ENCODE measurements at regions not wholly inside any gene's neighbourhood (a gene's known extent, or its start where the extent isn't known, plus 50 kb on each side); places are given as distances from the start of the nearest gene placed in this dataset.

DNA sequence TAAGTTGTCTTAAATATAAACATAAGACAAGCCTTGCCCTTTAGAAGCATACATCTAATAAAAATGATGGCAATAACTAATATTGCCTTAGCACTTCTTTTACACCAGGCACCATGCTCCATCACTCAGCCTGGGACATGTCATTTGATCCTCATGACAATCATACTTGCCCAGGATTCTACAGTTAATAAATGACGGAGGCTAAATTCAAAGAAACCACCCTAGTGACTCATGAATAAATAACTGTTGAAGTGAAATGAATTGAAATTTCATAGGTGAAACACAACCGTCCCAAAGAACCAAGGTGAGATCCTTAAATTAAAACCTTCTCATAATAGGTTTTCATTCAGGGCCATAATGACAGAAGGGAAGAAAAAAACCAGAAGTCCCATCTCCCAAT, 89.5 kb downstream of the GRIN2B start:
- H3K9me3 ChIP-seq = no peaks in the 10 kb centered on the region
- no peak overlapping the region for H3K4me3 ChIP-seq
- WGBS, 2 donors (ENCODE audit: low coverage in 1 of 2) = 75% methylated on average over 2 of the region's 2 CpGs; no CpG with 5 or more reads in 1 of the 2 donors
- H3K27me3 ChIP-seq = no peaks in the 10 kb centered on the region
- no peak overlapping the region for H3K27ac ChIP-seq
- no peak for ATAC-seq
- TF ChIP-seq POLR2AphosphoS5 (IDR thresholded peaks at IDR 0.05) (no peak), EP300 (IDR thresholded peaks at IDR 0.05) (no peak), POLR2A (IDR thresholded peaks at IDR 0.05) (no peak)
- TF ChIP-seq, protein P1, sequence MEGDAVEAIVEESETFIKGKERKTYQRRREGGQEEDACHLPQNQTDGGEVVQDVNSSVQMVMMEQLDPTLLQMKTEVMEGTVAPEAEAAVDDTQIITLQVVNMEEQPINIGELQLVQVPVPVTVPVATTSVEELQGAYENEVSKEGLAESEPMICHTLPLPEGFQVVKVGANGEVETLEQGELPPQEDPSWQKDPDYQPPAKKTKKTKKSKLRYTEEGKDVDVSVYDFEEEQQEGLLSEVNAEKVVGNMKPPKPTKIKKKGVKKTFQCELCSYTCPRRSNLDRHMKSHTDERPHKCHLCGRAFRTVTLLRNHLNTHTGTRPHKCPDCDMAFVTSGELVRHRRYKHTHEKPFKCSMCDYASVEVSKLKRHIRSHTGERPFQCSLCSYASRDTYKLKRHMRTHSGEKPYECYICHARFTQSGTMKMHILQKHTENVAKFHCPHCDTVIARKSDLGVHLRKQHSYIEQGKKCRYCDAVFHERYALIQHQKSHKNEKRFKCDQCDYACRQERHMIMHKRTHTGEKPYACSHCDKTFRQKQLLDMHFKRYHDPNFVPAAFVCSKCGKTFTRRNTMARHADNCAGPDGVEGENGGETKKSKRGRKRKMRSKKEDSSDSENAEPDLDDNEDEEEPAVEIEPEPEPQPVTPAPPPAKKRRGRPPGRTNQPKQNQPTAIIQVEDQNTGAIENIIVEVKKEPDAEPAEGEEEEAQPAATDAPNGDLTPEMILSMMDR (IDR thresholded peaks at IDR 0.05) = no peak
- H3K36me3 ChIP-seq = no peaks in the 10 kb centered on the region
- no peaks in the 10 kb centered on the region for H3K4me1 ChIP-seq

DNA sequence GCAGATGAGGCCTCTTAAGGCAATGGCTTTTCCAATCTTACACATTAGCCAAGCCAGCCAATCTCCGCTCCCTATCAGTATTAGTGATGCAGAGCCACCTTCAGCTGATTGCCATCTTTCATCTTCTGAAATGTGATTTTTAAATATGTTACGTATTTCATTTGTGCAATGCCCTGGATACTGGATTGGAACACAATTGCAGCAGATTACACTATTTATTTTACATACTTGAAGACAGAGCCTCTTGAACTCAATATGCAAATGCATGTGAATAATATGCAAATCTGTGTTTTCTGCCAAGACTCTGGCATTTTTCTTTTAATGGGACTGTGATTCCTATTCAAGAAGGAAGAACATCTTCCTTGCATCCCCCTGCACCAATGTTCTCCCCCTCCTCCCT, 90.5 kb downstream of the GRIN2B start:
- no peak overlapping the region for H3K4me3 ChIP-seq
- no peak for TF ChIP-seq POLR2AphosphoS5 (IDR thresholded peaks at IDR 0.05)
- TF ChIP-seq EP300 (IDR thresholded peaks at IDR 0.05) = no peak
- TF ChIP-seq POLR2A (IDR thresholded peaks at IDR 0.05) = no peak
- TF ChIP-seq, protein P1 (IDR thresholded peaks at IDR 0.05) = no peak
- no peaks in the 10 kb centered on the region for H3K4me1 ChIP-seq
- WGBS, 2 donors (ENCODE audit: low coverage in 1 of 2) = 68 to 83% methylated on average over 2 of the region's 2 CpGs
- H3K27ac ChIP-seq = no peak overlapping the region
- no peak for ATAC-seq
- H3K27me3 ChIP-seq = no peaks in the 10 kb centered on the region
- H3K9me3 ChIP-seq = no peaks in the 10 kb centered on the region
- no peaks in the 10 kb centered on the region for H3K36me3 ChIP-seq

DNA sequence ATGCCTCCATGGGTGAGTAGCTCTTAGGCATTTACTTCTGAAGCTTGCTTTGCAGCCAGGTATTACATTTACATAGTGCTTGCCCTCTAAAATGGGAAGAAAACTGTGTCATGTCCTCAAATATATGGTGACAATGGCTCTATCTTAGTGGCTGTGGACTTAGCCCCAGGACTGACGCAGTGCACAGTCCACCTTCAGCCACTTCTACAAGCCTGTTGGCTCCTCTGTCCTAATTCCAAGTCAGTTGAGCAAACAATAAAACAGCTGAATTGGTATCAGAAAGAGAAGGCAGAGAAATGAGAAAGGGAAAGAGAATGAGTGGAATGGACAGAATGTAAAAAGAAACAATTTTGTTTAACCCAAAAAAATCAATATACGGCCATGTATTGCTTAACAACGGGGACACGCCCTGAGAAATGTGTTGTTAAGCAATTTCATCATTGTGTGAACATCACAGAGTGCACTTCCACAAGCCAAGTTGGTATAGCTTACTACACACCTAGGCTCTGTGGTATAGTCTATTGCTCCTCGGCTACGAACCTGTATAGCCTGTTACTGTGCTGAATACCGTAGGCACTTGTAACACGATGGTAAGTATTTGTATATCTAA, 93.5 kb downstream of the GRIN2B start:
- no peaks in the 10 kb centered on the region for H3K36me3 ChIP-seq
- WGBS, 2 donors (ENCODE audit: low coverage in 1 of 2) = 88 to 90% methylated on average over 7 to 8 of the region's 8 CpGs
- H3K4me3 ChIP-seq = no peak overlapping the region
- TF ChIP-seq EP300 (IDR thresholded peaks at IDR 0.05) = no peak
- TF ChIP-seq, protein P1 (IDR thresholded peaks at IDR 0.05) = no peak
- TF ChIP-seq POLR2A (IDR thresholded peaks at IDR 0.05) = no peak
- TF ChIP-seq POLR2AphosphoS5 (IDR thresholded peaks at IDR 0.05) = no peak
- H3K27ac ChIP-seq = no peak overlapping the region
- no peak for ATAC-seq
- no peaks in the 10 kb centered on the region for H3K4me1 ChIP-seq
- H3K27me3 ChIP-seq = peaks cover 3% of the 10 kb centered on the region
- no peaks in the 10 kb centered on the region for H3K9me3 ChIP-seq

DNA sequence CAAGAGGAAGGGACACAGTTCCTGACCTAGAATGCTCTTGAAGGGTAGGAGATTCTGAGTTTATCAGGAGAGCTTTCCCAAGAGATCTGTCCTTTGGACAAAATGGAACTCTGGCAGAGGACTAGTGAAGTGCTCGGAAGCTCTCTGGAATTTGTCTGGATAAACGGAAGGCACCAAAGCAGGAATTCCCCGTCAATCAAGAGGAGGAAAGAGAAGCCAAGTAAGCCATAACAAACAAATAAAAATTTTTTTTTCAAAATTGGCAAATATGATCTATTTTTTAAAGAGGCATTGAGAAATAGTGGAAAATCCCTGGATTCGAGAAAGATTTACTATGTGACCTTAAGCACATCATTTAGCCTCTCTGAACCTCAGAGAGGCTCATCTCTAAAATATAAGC, 99.2 kb downstream of the GRIN2B start:
- no peak for ATAC-seq
- Histone ChIP-seq H3K4me3 (no peak overlapping the region), H3K4me1 (no peaks in the 10 kb centered on the region), H3K27me3 (peaks cover 3% of the 10 kb centered on the region), H3K36me3 (no peaks in the 10 kb centered on the region), H3K27ac (no peak overlapping the region), H3K9me3 (no peaks in the 10 kb centered on the region)
- TF ChIP-seq, protein P1 (IDR thresholded peaks at IDR 0.05) = no peak
- TF ChIP-seq EP300 (IDR thresholded peaks at IDR 0.05) = no peak
- TF ChIP-seq POLR2AphosphoS5 (IDR thresholded peaks at IDR 0.05) = no peak
- TF ChIP-seq POLR2A (IDR thresholded peaks at IDR 0.05) = no peak
- WGBS, 2 donors (ENCODE audit: low coverage in 1 of 2) = 61 to 82% methylated on average over 2 to 4 of the region's 4 CpGs

DNA sequence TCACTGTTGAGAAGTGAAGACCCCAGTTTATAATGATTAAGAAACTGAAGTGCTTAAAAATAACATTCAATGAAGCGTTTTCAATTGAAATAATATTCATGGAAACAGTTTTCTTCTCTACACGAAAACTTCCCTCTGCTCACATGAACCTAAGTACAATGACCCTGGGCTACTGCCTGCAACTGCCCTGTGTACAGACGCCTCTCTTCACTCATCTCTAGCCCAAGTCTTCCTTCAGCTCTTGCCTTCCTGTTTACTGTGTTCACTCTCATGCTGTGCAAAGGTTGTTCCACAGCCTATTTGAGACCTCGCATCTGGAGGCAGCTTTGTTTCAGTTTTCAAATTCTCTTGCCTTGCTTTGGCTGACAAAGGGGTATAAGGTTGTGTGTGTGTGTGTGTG, 100.8 kb downstream of the GRIN2B start:
- Histone ChIP-seq H3K9me3 (no peaks in the 10 kb centered on the region), H3K4me3 (no peak overlapping the region), H3K27me3 (peaks cover 3% of the 10 kb centered on the region), H3K36me3 (no peaks in the 10 kb centered on the region), H3K4me1 (no peaks in the 10 kb centered on the region), H3K27ac (no peak overlapping the region)
- TF ChIP-seq, protein P1 (IDR thresholded peaks at IDR 0.05) = no peak
- no peak for TF ChIP-seq POLR2A (IDR thresholded peaks at IDR 0.05)
- no peak for TF ChIP-seq EP300 (IDR thresholded peaks at IDR 0.05)
- TF ChIP-seq POLR2AphosphoS5 (IDR thresholded peaks at IDR 0.05) = no peak
- ATAC-seq = no peak
- 52 to 60% methylated on average over 4 of the region's 4 CpGs for WGBS, 2 donors (ENCODE audit: low coverage in 1 of 2)
